AG04449 (cell line): ENCODE measurements at regions not wholly inside any gene's neighbourhood (a gene's known extent, or its start where the extent isn't known, plus 50 kb on each side); places are given as distances from the start of the nearest gene placed in this dataset.

ENCODE experiments used
- CTCF ChIA-PET: fragments of 350-600 bp; formaldehyde crosslinking; extraction: SDS; loops from one replicate; lab custom pipeline; 2021; ENCODE audit warnings: antibody characterized with exemption; lab: Yijun Ruan, JAX
- POLR2A ChIA-PET: fragments of 400-600, 350-600 bp; formaldehyde crosslinking; extraction: SDS; loops from one replicate; lab custom pipeline; 2020; ENCODE audit warnings: antibody characterized with exemption, inconsistent platforms; lab: Yijun Ruan, JAX
- DNase-seq: peaks from one replicate; pipeline ENCODE4 v3.0.0-alpha.2; 2010; ENCODE audit warnings: low read depth, low spot score
- H3K4me3 ChIP-seq: 2 replicates; pipeline ENCODE4 v1.5.1; 2011; ENCODE audit warnings: low read depth, mild to moderate bottlenecking, control low read depth, low read length
- CTCF ChIP-seq: IDR thresholded peaks from one replicate; pipeline ENCODE4 v1.5.1; 2011; ENCODE audit warnings: mild to moderate bottlenecking, moderate library complexity, low read length, control low read depth, inconsistent platforms; ENCODE audit not compliant: insufficient read depth; ENCODE audit errors: missing control alignments

- CTCF ChIA-PET = interaction anchor here (1.3 kb wide), 1 partner anchor 309 kb away, joined by 3 read pairs; no protein-coding TSS in a partner anchor
- TF ChIP-seq CTCF = no peak
- no peak for DNase-seq
- no peak overlapping the region for H3K4me3 ChIP-seq
- POLR2A ChIA-PET = no interaction called here
Measured at GRCh38 chr18:22253676-22254075, 84.3 kb downstream of the GATA6 start.

GRCh38 chr18:22253156-22253555 is 83.8 kb downstream of the GATA6 start:
- DNase-seq = no peak
- ChIA-PET CTCF (interaction anchor here (1.3 kb wide), 1 partner anchor 310 kb away, joined by 3 read pairs; no protein-coding TSS in a partner anchor), POLR2A (no interaction called here)
- no peak for TF ChIP-seq CTCF
- H3K4me3 ChIP-seq = no peak overlapping the region
